ENCODE measurements at regions not wholly inside any gene's neighbourhood (a gene's known extent, or its start where the extent isn't known, plus 50 kb on each side); places are given as distances from the start of the nearest gene placed in this dataset.

- H3K4me3 Mint-ChIP-seq: no peak overlapping the region
- TF ChIP-seq CREM (CRISPR knock-in tag; IDR thresholded peaks at IDR 0.05) (no peak), ATF3 (CRISPR knock-in tag; conservative IDR thresholded peaks at IDR 0.05) (no peak), E2F5 (CRISPR knock-in tag; IDR thresholded peaks at IDR 0.05) (no peak), E2F4 (CRISPR knock-in tag; IDR thresholded peaks at IDR 0.05; ENCODE audit: borderline replicate concordance, low read depth) (no peak), ZBTB43 (CRISPR knock-in tag; IDR thresholded peaks at IDR 0.05) (no peak), AR (CRISPR knock-in tag; IDR thresholded peaks at IDR 0.05) (no peak), MAX (CRISPR knock-in tag; IDR thresholded peaks at IDR 0.05) (no peak), MYBL2 (CRISPR knock-in tag; IDR thresholded peaks at IDR 0.05) (no peak), ZNF416 (CRISPR knock-in tag; IDR thresholded peaks at IDR 0.05) (no peak), ZSCAN18 (CRISPR knock-in tag; IDR thresholded peaks at IDR 0.05) (no peak), ZNF423 (CRISPR knock-in tag; IDR thresholded peaks at IDR 0.05) (no peak), HMGXB4 (CRISPR knock-in tag; IDR thresholded peaks at IDR 0.05) (no peak), TEAD4 (CRISPR knock-in tag; IDR thresholded peaks at IDR 0.05) (no peak), USF1 (CRISPR knock-in tag; IDR thresholded peaks at IDR 0.05) (no peak), ARID4B (CRISPR knock-in tag; IDR thresholded peaks at IDR 0.05; ENCODE audit: borderline replicate concordance) (no peak), ZNF512 (CRISPR knock-in tag; IDR thresholded peaks at IDR 0.05; ENCODE audit: borderline replicate concordance) (no peak)
- H3K27ac Mint-ChIP-seq: no peak overlapping the region
- no peaks in the 10 kb centered on the region for H3K9me3 Mint-ChIP-seq
- ChIA-PET CTCF (interaction anchor here (1.4 kb wide), 1 partner anchor 77 kb away, joined by 3 read pairs; no protein-coding TSS in a partner anchor), POLR2A (no interaction called here)
- H3K36me3 Mint-ChIP-seq: no peaks in the 10 kb centered on the region
- H3K27me3 Mint-ChIP-seq (ENCODE audit: low read depth): no peaks in the 10 kb centered on the region
- peaks cover 17% of the 10 kb centered on the region for H3K4me1 Mint-ChIP-seq
- no peak for ATAC-seq
- no peak for DNase-seq (ENCODE audit: low spot score)
Observed at GRCh38 chr1:240029418-240029817, 62.3 kb upstream of the FMN2 start.

All from WTC11 (cell line).